GM12878 (cell line): ENCODE measurements at regions not wholly inside any gene's neighbourhood (a gene's known extent, or its start where the extent isn't known, plus 50 kb on each side); places are given as distances from the start of the nearest gene placed in this dataset.

ENCODE experiments used
- ATAC-seq: fragments of 200-7000 bp; cut with Tn5 transposase; 3 replicates; pipeline ENCODE4 v1.9.1; 2020; ENCODE audit warnings: mild to moderate bottlenecking, moderate library complexity
- BruUV-seq: library from RNA; stranded (reverse); fragments of 400-500 nt; replicated peaks from 2 replicates; lab custom pipeline; 2021; lab: Mats Ljungman, UMichigan
- CTCF ChIA-PET: fragments of 300-600 bp; sonication (Branson Sonifier 250); formaldehyde crosslinking; extraction: SDS; loops from one replicate; lab custom pipeline; 2021; ENCODE audit warnings: inconsistent platforms; lab: Yijun Ruan, JAX
- POLR2A ChIA-PET: fragments of 350-600 bp; formaldehyde crosslinking; extraction: SDS; loops from one replicate; lab custom pipeline; 2021; ENCODE audit warnings: inconsistent platforms; lab: Charles Lee
- RAD21 ChIA-PET: fragments of 300-600 bp; sonication (Branson Sonifier 250); formaldehyde crosslinking; loops from one replicate; lab custom pipeline; 2023; ENCODE audit warnings: antibody characterized with exemption; ENCODE audit not compliant: unreplicated experiment; lab: Charles Lee
- SMC1A ChIA-PET: fragments of 300-600 bp; sonication (Branson Sonifier 250); formaldehyde crosslinking; loops from one replicate; lab custom pipeline; 2023; ENCODE audit not compliant: unreplicated experiment, uncharacterized antibody; lab: Charles Lee
- DNase-seq: peaks from one replicate; pipeline ENCODE4 v3.0.0-alpha.2; 2011; ENCODE audit warnings: low read depth, low spot score
- FAIRE-seq: peaks from 3 replicates; lab custom pipeline; 2011; peaks lifted over from hg19 to GRCh38; lab: Jason Lieb, UNC
- H2AFZ ChIP-seq: 2 replicates; pipeline ENCODE4 v1.6.0; 2011; ENCODE audit warnings: low read depth, low read length, control low read depth; ENCODE audit not compliant: control insufficient read depth
- H3K27ac ChIP-seq: 2 replicates; pipeline ENCODE4 v1.5.1; 2011; ENCODE audit warnings: control low read depth; ENCODE audit not compliant: control insufficient read depth, insufficient read depth
- H3K27me3 ChIP-seq, 2 experiments: replicated peaks in 1 of 2; 2 replicates each; pipeline versions ENCODE4 v1.6.0 to v1.6.1; 2011; ENCODE audit warnings: low read length in 1 of 2; ENCODE audit not compliant: control insufficient read depth in 2 of 2, insufficient read depth in 2 of 2
- H3K36me3 ChIP-seq, 2 experiments: 2 replicates each; pipeline ENCODE4 v1.5.1; 2011; ENCODE audit warnings: low read length in 1 of 2; ENCODE audit not compliant: control insufficient read depth in 2 of 2, insufficient read depth in 2 of 2
- H3K4me1 ChIP-seq: 2 replicates; pipeline ENCODE4 v1.6.1; 2011; ENCODE audit warnings: mild to moderate bottlenecking, low read length, moderate library complexity, mixed read lengths; ENCODE audit not compliant: control insufficient read depth, insufficient read depth
- H3K4me2 ChIP-seq: 2 replicates; pipeline ENCODE4 v1.6.0; 2011; ENCODE audit warnings: control low read depth; ENCODE audit not compliant: control insufficient read depth, insufficient read depth
- H3K4me3 ChIP-seq: fragments of 200-600 bp; sonication (generic); 2 replicates; pipeline ENCODE4 v1.5.1; 2016
- H3K79me2 ChIP-seq: 2 replicates; pipeline ENCODE4 v1.6.0; 2011; ENCODE audit warnings: low read length; ENCODE audit not compliant: control insufficient read depth, insufficient read depth
- H3K9ac ChIP-seq: 2 replicates; pipeline ENCODE4 v1.8.0; 2011; ENCODE audit warnings: low read length, control low read depth, mixed read lengths; ENCODE audit not compliant: control insufficient read depth, insufficient read depth
- H3K9me3 ChIP-seq: replicated peaks from 3 replicates; pipeline ENCODE4 v1.5.1; 2011; ENCODE audit warnings: mild to moderate bottlenecking, low read length; ENCODE audit not compliant: control insufficient read depth, insufficient read depth
- H4K20me1 ChIP-seq: 2 replicates; pipeline ENCODE4 v1.6.0; 2011; ENCODE audit not compliant: control insufficient read depth, insufficient read depth
- CBX5 ChIP-seq: sonication (generic); IDR thresholded peaks from 2 replicates; pipeline ENCODE4 v1.6.1; 2016; ENCODE audit warnings: low read depth, moderate library complexity, mild to moderate bottlenecking, inconsistent platforms
- CREB1 ChIP-seq: IDR thresholded peaks from 2 replicates; pipeline ENCODE4 v1.6.1; 2012; ENCODE audit warnings: low read depth, mild to moderate bottlenecking, inconsistent platforms
- MXI1 ChIP-seq: fragments of 150-350 bp; IDR thresholded peaks from 2 replicates; pipeline ENCODE4 v1.6.1; 2011; ENCODE audit warnings: low read depth, mild to moderate bottlenecking, inconsistent platforms, low read length, improper control_type of control experiment
- REST ChIP-seq: IDR thresholded peaks from 2 replicates; pipeline ENCODE4 v1.6.1; 2012; ENCODE audit warnings: mild to moderate bottlenecking, low read depth, low read length
- YBX1 ChIP-seq: fragments of 450-650 bp; IDR thresholded peaks from 2 replicates; pipeline ENCODE4 v1.6.1; 2016; ENCODE audit warnings: antibody characterized with exemption
- WGBS: methylation state at CpG from one replicate; pipeline ENCODE4 v1.1.6; 2016; ENCODE audit warnings: low lambda C conversion rate; ENCODE audit not compliant: insufficient replicate concordance, insufficient coverage; ENCODE audit errors: missing lambda C conversion rate; 5-methylcytosine and 5-hydroxymethylcytosine counted together
- in situ Hi-C: fragments of 300-500 bp; cut with MboI; formaldehyde crosslinking; loops from 9 replicates; pipeline ENCODE4 v1.14.3; 2018; ENCODE audit warnings: mixed read lengths
- intact Hi-C: fragments of 100-400 bp; cut with micrococcal nuclease; formaldehyde crosslinking; loops from one replicate; pipeline ENCODE4 v1.14.2; 2022; ENCODE audit not compliant: unreplicated experiment

- TF ChIP-seq CREB1 = no peak
- TF ChIP-seq CBX5 = no peak
- TF ChIP-seq YBX1 = no peak
Observed at GRCh38 chr14:45906257-45906656, 653.3 kb upstream of the MIS18BP1 start (continued).

- no peak overlapping the region for H2AFZ ChIP-seq
- DNase-seq (no peak), ATAC-seq (no peak; the same call in 2 of the 3 replicates), FAIRE-seq (no peak)
- ChIA-PET POLR2A (interaction anchor here (1.0 to 1.1 kb wide), 3 partner anchors 11 to 38 kb away, joined by 3 to 4 read pairs (median 3); no protein-coding TSS in a partner anchor), RAD21 (interaction anchor here (1.1 to 1.6 kb wide), 3 partner anchors 10 to 38 kb away, joined by 4 to 8 read pairs (median 5); no protein-coding TSS in a partner anchor), SMC1A (interaction anchor here (0.8 to 4.0 kb wide), 8 partner anchors 10 to 102 kb away, joined by 3 to 20 read pairs (median 4); no protein-coding TSS in a partner anchor), CTCF (interaction anchor here (0.6 to 1.3 kb wide), 3 partner anchors 17 to 134 kb away, joined by 3 to 5 read pairs (median 3); no protein-coding TSS in a partner anchor)
- H3K79me2 ChIP-seq = no peaks in the 10 kb centered on the region
- no peak overlapping the region for H3K4me2 ChIP-seq
- TF ChIP-seq MXI1 (no peak), REST (peak; percentile 68; the same call in 1 of the 2 replicates)
- no TSS peak for BruUV-seq
- no peak overlapping the region for H3K4me3 ChIP-seq
- no peaks in the 10 kb centered on the region; the same call in 2 of the 3 replicates for H3K9me3 ChIP-seq
- no peaks in the 10 kb centered on the region for H4K20me1 ChIP-seq
- H3K27ac ChIP-seq = no peak overlapping the region
- H3K4me1 ChIP-seq = peaks cover 4% of the 10 kb centered on the region; the same call in 1 of the 2 replicates
- H3K9ac ChIP-seq = no peak overlapping the region
- WGBS = 40% methylated on average over 1 of the region's 1 CpG
- no peaks in the 10 kb centered on the region for H3K27me3 ChIP-seq
- in situ Hi-C loops (no loop called here), intact Hi-C loops (no loop called here)
- no peaks in the 10 kb centered on the region for H3K36me3 ChIP-seq
Observed at GRCh38 chr14:45905672-45906071, 652.7 kb upstream of the MIS18BP1 start.
